ENCODE measurements at regions not wholly inside any gene's neighbourhood (a gene's known extent, or its start where the extent isn't known, plus 50 kb on each side); places are given as distances from the start of the nearest gene placed in this dataset.
"Not testable (repeated sequence)": the region's sequence is repeated elsewhere in the genome, so short reads cannot be mapped to it uniquely, and the experiment has no call there.

- DNase-seq (ENCODE audit: low read depth in 2 of 3, low spot score in 1 of 3) = no peak
Observed at GRCh38 chr3:148534089-148534988, 163.4 kb upstream of the AGTR1 start.

DNA sequence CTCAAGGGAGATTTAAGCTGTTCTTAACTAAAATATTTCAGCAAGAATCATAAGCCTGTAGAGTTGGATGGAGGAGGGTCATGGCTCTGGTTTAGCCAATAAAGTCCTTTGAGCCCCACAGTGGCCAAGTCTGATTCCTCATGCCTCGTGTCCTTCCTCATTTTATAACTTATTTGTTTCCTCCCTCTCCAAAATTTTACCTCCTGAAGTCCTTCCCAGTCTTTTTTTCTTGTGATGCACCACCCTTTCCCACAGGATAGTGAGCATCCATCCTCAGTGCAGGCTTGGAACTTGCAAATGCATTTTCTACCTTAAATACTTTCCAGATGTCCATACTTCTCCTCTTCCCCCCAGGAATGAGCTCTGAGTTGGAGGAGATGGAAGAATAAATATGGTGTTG is 162.7 kb upstream of the AGTR1 start:
- no peak for DNase-seq (ENCODE audit: low read depth in 2 of 3, low spot score in 1 of 3)

GRCh38 chr3:148540266-148540665 is 157.4 kb upstream of the AGTR1 start:
- DNase-seq (ENCODE audit: low read depth in 2 of 3, low spot score in 1 of 3) = no peak

DNA sequence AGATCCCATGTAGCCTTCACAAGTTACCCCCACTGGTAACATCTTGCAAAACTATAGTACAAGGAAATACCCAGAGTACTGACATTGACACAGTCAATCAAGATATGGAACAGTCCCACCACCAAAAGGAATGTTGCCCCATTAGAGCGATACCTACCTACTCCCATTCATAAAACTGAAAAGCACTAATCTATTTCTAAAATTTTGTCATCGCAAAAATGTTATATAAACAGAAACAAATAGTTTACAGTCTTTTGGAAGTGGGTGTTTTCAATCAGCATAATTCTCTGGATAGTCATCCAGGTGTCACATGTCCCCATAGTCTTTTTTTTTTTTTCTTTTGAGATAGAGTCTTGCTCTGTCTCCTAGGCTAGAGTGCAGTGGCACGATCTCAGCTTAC is 156.9 kb upstream of the AGTR1 start:
- no peak for DNase-seq (ENCODE audit: low read depth in 2 of 3, low spot score in 1 of 3)

- DNase-seq (ENCODE audit: low read depth in 2 of 3, low spot score in 1 of 3) = no peak
Observed at GRCh38 chr3:148546959-148547358, 150.7 kb upstream of the AGTR1 start.

DNA sequence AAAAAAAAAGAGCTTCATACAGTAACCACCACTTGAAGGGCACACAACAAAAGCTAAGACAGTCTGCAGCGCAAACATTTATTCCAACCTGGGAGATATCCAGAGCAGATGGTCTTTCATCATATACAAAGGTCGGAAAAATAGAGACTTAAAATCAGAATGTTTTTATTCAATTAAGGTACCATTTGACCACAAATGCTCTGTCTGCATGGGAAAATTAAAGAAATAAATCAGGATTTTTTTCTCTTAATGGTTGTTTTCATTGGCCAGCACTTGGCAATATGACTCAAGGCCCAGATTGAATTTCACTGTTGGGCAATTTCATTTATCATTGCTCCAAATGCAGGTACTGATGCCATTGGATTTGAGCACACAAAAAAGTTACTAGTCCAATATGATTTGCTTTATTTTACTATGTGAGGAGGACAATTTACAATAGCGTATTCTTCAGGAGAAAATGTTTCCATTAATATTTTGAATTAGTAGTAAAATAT is 145.9 kb upstream of the AGTR1 start:
- DNase-seq (ENCODE audit: low read depth in 2 of 3, low spot score in 1 of 3) = no peak

DNA sequence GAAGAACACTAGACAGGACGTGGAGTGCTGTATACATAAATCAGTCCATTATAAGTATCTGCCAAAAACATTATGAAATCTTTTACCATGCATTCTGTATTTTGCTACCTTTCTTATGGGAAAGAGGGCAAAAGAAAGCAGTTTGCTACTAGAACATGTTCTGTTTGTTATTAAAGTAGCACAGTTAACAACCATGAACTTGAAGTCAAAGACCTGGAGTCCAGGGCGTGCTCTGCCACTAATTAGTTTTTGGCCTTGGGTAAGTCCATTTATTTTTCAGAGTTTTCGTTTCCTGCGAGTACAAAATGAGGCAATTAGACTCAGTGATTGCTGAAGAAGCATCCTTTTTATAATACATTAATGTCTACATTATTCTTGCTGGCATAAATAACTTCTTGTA is 143.3 kb upstream of the AGTR1 start:
- no peak for DNase-seq (ENCODE audit: low read depth in 2 of 3, low spot score in 1 of 3)

DNA sequence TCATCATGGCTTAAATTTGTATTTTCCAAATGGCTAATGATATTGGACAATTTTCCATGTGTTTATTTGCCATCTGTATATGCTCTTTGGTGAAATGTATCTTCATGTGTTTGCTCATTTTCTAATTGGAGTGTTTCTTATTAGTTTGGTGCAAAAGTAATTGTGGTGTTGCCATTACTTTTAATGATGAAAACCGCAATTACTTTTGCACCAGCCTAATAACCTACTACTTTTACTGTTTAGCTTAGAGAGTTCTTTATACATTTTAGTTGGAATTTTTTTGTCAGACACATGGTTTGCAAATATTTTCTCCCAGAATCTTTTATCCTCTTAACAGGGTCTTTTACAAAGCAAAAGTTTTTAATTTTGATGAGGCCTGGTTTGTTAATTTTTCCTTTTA is 141.0 kb upstream of the AGTR1 start:
- DNase-seq (ENCODE audit: low read depth in 2 of 3, low spot score in 1 of 3) = no peak

DNA sequence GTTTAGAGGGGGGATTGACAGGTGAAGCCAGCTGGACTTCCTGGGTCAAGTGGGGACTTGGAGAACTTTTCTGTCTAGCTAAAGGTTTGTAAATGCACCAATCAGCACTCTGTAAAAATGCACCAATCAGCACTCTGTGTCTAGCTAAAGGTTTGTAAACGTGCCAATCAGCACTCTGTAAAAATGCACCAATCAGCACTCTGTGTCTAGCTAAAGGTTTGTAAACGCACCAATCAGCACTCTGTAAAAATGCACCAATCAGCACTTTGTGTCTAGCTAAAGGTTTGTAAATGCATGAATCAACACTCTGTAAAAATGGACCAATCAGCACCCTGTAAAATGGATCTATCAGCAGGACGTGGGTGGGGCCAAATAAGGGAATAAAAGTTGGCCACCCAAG is 120.1 kb upstream of the AGTR1 start:
- DNase-seq (ENCODE audit: low read depth in 2 of 3, low spot score in 1 of 3) = not testable (repeated sequence)

DNA sequence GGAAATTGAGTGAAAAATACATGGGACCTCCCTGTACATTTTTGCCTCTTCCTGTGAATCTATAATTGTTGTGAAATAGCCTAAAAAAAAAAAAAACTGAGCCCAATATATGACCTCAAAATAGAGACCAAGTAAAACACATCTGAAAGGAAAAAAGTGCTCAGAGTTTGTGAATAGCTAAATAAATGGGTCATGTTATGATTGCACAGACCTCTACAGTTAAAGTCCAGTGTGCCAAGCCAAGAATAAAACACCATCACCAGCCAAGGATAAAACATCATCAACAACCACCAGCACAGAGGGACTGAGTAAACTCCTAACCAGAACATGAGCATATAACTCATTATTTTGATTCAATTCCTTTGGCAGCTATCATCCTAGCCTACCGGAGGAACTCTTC is 115.6 kb upstream of the AGTR1 start:
- no peak for DNase-seq (ENCODE audit: low read depth in 2 of 3, low spot score in 1 of 3)

- no peak for DNase-seq (ENCODE audit: low read depth in 2 of 3, low spot score in 1 of 3)
Observed at GRCh38 chr3:148583793-148584192, 113.9 kb upstream of the AGTR1 start.

DNA sequence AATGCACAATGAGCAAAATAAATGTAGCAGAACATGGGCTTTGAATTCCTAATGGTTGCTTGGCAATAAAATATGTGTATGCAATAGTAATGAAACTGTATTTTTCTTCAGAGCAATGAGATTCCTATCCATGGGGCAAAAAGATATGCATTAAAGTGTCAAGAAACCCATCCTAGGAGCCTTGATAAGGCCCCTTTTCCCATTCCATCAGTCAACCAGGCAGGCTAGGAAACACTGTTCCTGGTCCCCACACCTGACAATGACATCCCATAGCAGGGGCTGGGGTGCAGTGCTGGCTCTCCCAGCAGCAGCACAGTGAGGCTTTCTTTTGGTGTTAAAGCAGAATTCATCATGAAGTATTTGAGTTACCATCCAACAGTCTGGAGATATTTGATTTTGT is 113.3 kb upstream of the AGTR1 start:
- no peak for DNase-seq (ENCODE audit: low read depth in 2 of 3, low spot score in 1 of 3)

DNA sequence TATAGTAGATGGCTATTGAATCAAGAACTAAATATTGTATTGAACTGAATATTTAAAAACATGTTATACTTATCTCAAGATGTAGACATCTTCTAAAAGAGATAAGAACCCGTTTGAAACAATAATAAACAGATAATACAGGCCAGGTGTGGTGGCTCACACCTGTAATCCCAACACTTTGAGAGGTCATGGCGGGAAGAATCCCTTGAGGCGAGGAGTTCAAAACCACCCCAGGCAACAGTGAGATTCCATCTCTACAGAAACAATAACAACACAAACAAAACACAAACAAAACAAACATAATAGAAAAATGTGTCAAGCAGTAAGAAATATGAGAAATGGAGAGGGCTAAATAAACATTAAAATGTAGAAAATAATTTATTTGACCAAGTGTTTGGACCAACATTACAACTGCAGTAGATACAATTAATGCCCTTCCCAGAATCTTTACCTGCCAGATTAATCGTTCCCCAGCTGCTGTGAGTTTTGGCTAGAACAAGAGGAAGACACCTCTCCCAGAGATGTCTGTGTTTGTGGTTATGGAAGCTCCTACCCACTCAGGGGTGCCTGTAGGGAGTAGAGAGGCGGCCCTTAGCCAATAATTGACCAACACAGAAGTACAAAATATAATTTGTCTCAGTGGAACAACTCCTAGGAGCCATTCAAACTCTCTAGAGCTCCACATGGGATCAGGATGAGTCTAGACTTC is 111.9 kb upstream of the AGTR1 start:
- no peak for DNase-seq (ENCODE audit: low read depth in 2 of 3, low spot score in 1 of 3)

DNA sequence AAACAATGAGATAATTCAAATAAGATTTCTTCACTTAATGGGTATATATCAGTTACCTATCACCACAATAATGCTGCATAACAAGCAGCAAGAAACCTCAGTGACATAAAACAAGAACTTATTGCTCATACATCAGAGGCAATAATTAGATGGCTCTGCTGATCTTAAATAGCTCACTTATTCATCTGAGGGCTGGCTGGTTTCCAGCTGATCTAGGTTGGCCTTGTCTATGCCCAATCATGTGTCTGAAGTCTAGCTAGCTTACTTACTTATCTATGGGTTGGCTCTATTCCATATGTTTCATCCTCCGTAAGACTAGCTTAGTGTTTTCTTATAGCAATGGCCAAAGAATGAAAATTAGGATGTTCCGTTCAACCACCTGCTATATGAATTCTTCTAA is 109.4 kb upstream of the AGTR1 start:
- no peak for DNase-seq (ENCODE audit: low read depth in 2 of 3, low spot score in 1 of 3)

DNA sequence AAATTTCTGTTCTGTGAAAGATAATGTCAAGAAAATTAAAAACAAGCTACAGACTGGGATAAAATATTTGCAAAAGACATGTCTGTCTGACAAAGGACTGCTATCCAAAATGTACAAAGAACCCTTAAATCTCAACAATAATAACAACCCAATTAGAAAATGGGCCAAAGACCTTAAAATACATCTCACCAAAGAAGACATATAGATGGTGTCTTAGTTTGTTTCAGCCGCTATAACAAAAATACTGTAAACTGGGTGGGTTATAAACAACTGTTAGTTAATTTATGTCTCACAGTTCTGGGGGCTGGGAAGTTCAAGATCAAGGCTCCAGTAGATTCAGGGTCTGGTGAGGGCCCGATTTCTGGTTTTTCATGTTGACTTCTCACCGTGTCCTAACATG is 106.2 kb upstream of the AGTR1 start:
- no peak for DNase-seq (ENCODE audit: low read depth in 2 of 3, low spot score in 1 of 3)

GRCh38 chr3:148598619-148599018 is 99.1 kb upstream of the AGTR1 start:
- no peak for DNase-seq (ENCODE audit: low read depth in 2 of 3, low spot score in 1 of 3)

DNA sequence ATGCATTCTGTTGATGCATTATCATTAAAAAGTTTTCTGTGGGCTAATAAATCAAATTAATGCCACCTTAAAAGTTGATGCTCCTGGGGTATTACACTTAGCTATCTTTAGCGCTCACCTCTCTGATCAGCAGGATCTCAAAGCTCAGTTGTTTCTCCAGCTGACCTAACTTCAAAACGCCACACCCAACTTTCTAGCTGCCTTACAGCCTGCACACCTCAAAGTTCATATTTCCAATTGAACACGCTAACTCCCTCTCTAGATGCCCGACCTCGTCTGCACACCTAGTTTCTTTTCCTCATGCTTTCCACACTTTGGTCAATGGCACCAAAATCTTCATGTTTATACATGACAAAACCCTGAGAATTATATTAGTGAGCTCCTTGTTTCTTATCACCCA is 98.2 kb upstream of the AGTR1 start:
- DNase-seq (ENCODE audit: low read depth in 2 of 3, low spot score in 1 of 3) = no peak

GRCh38 chr3:148600440-148600839 is 97.3 kb upstream of the AGTR1 start:
- DNase-seq (ENCODE audit: low read depth in 2 of 3, low spot score in 1 of 3) = no peak

DNA sequence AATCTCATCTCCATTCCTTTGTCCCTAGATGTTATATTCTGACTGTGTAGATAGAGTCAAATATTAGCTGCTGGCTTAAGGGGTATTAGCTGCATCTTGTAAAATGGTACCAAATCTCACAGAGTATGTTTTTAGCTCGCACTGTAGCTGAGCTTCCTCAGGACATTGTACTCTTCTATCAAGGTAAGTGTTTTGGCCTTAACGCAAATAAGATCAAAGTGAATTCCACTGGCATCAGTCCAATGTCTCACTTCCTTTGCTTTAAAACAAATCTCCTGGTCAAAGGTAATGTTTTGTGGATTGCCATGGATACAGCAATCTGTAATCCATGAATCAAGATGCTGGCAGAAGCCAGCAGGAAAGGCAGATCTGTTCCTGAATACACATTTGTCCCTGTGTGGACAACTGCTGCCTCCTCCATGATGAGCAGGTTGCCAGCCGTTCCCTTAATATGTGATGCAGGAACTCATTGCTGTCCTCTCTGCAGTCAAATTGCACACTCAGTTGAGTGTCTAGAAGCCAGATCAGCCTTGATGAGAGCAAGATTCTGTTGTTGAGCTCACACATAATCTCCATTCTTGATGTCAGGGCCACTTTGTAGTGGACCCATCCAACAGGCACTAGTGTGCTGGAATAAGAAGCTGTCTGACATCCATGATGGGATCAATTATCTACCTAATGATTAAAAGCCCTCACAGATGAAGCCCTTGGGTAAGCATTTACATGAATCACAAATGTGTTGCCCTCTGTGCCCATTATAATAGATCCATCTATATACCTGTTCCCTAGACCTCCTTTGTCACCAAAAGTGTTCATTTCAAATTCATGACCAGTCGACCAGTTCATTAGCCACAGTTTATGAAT is 96.6 kb upstream of the AGTR1 start:
- DNase-seq (ENCODE audit: low read depth in 2 of 3, low spot score in 1 of 3) = no peak

- no peak for DNase-seq (ENCODE audit: low read depth in 2 of 3, low spot score in 1 of 3)
Observed at GRCh38 chr3:148601766-148602685, 95.7 kb upstream of the AGTR1 start.
